ENCODE measurements at regions not wholly inside any gene's neighbourhood (a gene's known extent, or its start where the extent isn't known, plus 50 kb on each side); places are given as distances from the start of the nearest gene placed in this dataset.

DNA sequence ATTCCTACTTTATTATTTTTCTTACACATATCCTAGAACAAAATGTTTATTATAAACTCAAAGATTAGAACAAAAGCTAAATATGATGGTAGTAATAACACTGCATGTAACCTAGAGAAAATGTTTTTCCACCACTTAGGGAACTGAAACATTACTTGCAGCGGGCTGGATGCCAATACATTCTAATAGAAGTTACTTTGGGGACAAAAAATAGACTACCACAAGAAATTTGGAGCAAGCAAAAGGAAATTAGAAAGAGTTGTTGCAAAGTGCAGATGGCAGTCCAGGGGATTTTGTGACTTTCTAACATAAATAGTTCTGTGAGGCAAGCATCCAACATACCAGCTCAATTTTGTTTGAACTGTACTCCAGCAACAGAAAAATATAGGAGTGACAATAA lies 255.3 kb upstream of the GRIN3A start:
- no peaks in the 10 kb centered on the region for H3K36me3 ChIP-seq (ENCODE audit: control insufficient read depth, insufficient read depth, low read length)
- no peak for TF ChIP-seq EZH2 (IDR thresholded peaks at IDR 0.05; ENCODE audit: low read length, missing control alignments)
- TF ChIP-seq, protein P1, sequence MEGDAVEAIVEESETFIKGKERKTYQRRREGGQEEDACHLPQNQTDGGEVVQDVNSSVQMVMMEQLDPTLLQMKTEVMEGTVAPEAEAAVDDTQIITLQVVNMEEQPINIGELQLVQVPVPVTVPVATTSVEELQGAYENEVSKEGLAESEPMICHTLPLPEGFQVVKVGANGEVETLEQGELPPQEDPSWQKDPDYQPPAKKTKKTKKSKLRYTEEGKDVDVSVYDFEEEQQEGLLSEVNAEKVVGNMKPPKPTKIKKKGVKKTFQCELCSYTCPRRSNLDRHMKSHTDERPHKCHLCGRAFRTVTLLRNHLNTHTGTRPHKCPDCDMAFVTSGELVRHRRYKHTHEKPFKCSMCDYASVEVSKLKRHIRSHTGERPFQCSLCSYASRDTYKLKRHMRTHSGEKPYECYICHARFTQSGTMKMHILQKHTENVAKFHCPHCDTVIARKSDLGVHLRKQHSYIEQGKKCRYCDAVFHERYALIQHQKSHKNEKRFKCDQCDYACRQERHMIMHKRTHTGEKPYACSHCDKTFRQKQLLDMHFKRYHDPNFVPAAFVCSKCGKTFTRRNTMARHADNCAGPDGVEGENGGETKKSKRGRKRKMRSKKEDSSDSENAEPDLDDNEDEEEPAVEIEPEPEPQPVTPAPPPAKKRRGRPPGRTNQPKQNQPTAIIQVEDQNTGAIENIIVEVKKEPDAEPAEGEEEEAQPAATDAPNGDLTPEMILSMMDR (conservative IDR thresholded peaks at IDR 0.05 in 1 of 2, IDR thresholded peaks at IDR 0.05 in 1 of 2; ENCODE audit: low read depth in 1 of 2, low read length in 2 of 2), result no peak
- no peaks in the 10 kb centered on the region for H3K27me3 ChIP-seq (ENCODE audit: control insufficient read depth, insufficient read depth, low read length)
- peak in 1 of 2 donors; percentile 8 for DNase-seq (ENCODE audit: low read depth in 2 of 2)
- H3K4me2 ChIP-seq (ENCODE audit: extremely low read depth, insufficient read depth, low read length), result no peak overlapping the region
- no peak overlapping the region for H3K4me3 ChIP-seq (replicated peaks in 1 of 4; ENCODE audit: control extremely low read depth in 1 of 4, insufficient read depth in 1 of 4, low read depth in 3 of 4, low read length in 4 of 4)
- H2AFZ ChIP-seq (ENCODE audit: low read length), result no peak overlapping the region
- H4K20me1 ChIP-seq (ENCODE audit: control insufficient read depth, extremely low read depth, insufficient read depth, low read length), result no peaks in the 10 kb centered on the region
- H3K4me1 ChIP-seq (ENCODE audit: control insufficient read depth, extremely low read depth, insufficient read depth, low read length), result no peaks in the 10 kb centered on the region
- no peak overlapping the region for H3K9ac ChIP-seq (ENCODE audit: insufficient read depth, low read length)
- H3K79me2 ChIP-seq (ENCODE audit: control insufficient read depth, insufficient read depth, low read length), result no peaks in the 10 kb centered on the region
- no peaks in the 10 kb centered on the region for H3K9me3 ChIP-seq (ENCODE audit: control insufficient read depth, insufficient read depth, low read depth, low read length)
- no peak overlapping the region for H3K27ac ChIP-seq (ENCODE audit: insufficient read depth, low read length)

DNA sequence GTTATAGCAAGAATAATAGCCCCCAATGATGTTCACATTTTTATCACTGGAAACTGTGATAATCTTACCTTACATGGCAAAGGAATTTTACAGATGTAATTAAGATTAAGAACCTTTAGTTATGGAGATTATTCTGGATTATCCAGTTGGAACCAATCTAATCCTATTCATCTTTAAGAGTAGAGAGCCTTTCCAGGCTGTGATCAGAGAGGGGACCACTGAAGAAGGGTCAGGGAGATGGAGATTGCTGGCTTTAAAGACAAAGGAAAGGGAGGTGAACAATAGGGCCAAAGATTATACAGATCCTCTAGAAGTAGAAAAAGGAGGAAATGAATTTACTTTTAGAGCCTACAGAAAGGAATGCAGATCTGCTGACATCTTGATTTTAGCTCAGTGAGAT lies 253.5 kb upstream of the GRIN3A start:
- H3K27me3 ChIP-seq (ENCODE audit: control insufficient read depth, insufficient read depth, low read length), result no peaks in the 10 kb centered on the region
- H4K20me1 ChIP-seq (ENCODE audit: control insufficient read depth, extremely low read depth, insufficient read depth, low read length), result no peaks in the 10 kb centered on the region
- H3K79me2 ChIP-seq (ENCODE audit: control insufficient read depth, insufficient read depth, low read length), result no peaks in the 10 kb centered on the region
- no peak overlapping the region for H3K4me2 ChIP-seq (ENCODE audit: extremely low read depth, insufficient read depth, low read length)
- H3K9me3 ChIP-seq (ENCODE audit: control insufficient read depth, insufficient read depth, low read depth, low read length), result no peaks in the 10 kb centered on the region
- H3K9ac ChIP-seq (ENCODE audit: insufficient read depth, low read length), result no peak overlapping the region
- DNase-seq (ENCODE audit: low read depth in 2 of 2), result no peak
- no peak overlapping the region for H3K4me3 ChIP-seq (replicated peaks in 1 of 4; ENCODE audit: control extremely low read depth in 1 of 4, insufficient read depth in 1 of 4, low read depth in 3 of 4, low read length in 4 of 4)
- H3K4me1 ChIP-seq (ENCODE audit: control insufficient read depth, extremely low read depth, insufficient read depth, low read length), result no peaks in the 10 kb centered on the region
- H3K36me3 ChIP-seq (ENCODE audit: control insufficient read depth, insufficient read depth, low read length), result no peaks in the 10 kb centered on the region
- TF ChIP-seq, protein P1 (conservative IDR thresholded peaks at IDR 0.05 in 1 of 2, IDR thresholded peaks at IDR 0.05 in 1 of 2; ENCODE audit: low read depth in 1 of 2, low read length in 2 of 2), result no peak
- TF ChIP-seq EZH2 (IDR thresholded peaks at IDR 0.05; ENCODE audit: low read length, missing control alignments), result no peak
- no peak overlapping the region for H2AFZ ChIP-seq (ENCODE audit: low read length)
- H3K27ac ChIP-seq (ENCODE audit: insufficient read depth, low read length), result no peak overlapping the region

DNA sequence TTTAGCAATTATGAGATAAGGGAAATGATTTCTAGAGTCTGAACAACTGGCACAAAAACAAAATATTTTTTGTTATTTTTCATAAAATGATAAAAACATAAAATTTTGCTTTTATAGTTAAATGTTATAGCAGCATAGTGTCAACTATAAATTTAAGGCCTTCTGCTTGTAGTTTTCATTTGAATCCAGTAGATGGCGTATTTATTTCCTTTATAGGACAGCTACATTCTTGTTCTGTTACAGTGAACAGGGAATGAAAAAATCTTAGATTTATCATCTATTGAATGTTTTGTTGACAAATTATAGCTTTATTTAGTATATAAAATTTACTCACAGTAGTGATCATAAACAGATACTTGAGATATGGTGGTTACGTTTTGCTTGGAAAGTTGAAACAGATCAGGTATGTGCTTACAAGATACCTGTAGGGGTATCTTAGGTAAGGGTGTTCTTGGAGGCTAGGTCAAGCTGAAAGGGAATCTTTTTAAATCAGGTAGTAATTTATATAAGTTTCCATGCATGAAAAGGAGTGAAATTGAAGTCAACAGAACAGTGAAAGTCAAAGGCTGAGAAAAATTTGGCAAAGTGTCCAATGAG lies 239.3 kb upstream of the GRIN3A start:
- no peak overlapping the region for H2AFZ ChIP-seq (ENCODE audit: low read length)
- H3K4me1 ChIP-seq (ENCODE audit: control insufficient read depth, extremely low read depth, insufficient read depth, low read length), result no peaks in the 10 kb centered on the region
- no peaks in the 10 kb centered on the region for H3K36me3 ChIP-seq (ENCODE audit: control insufficient read depth, insufficient read depth, low read length)
- no peaks in the 10 kb centered on the region for H3K27me3 ChIP-seq (ENCODE audit: control insufficient read depth, insufficient read depth, low read length)
- DNase-seq (ENCODE audit: low read depth in 2 of 2), result peak; percentile 11 to 23
- TF ChIP-seq EZH2 (IDR thresholded peaks at IDR 0.05; ENCODE audit: low read length, missing control alignments), result no peak
- TF ChIP-seq, protein P1 (conservative IDR thresholded peaks at IDR 0.05 in 1 of 2, IDR thresholded peaks at IDR 0.05 in 1 of 2; ENCODE audit: low read depth in 1 of 2, low read length in 2 of 2), result peak in 1 of 2 donors; percentile 41
- no peaks in the 10 kb centered on the region for H3K79me2 ChIP-seq (ENCODE audit: control insufficient read depth, insufficient read depth, low read length)
- H3K9ac ChIP-seq (ENCODE audit: insufficient read depth, low read length), result no peak overlapping the region
- no peak overlapping the region for H3K4me2 ChIP-seq (ENCODE audit: extremely low read depth, insufficient read depth, low read length)
- H3K9me3 ChIP-seq (ENCODE audit: control insufficient read depth, insufficient read depth, low read depth, low read length), result no peaks in the 10 kb centered on the region
- H3K27ac ChIP-seq (ENCODE audit: insufficient read depth, low read length), result no peak overlapping the region
- no peak overlapping the region for H3K4me3 ChIP-seq (replicated peaks in 1 of 4; ENCODE audit: control extremely low read depth in 1 of 4, insufficient read depth in 1 of 4, low read depth in 3 of 4, low read length in 4 of 4)
- no peaks in the 10 kb centered on the region for H4K20me1 ChIP-seq (ENCODE audit: control insufficient read depth, extremely low read depth, insufficient read depth, low read length)

Data from fibroblast of lung (primary cell).